ENCODE measurements at regions not wholly inside any gene's neighbourhood (a gene's known extent, or its start where the extent isn't known, plus 50 kb on each side); places are given as distances from the start of the nearest gene placed in this dataset.
A peak's percentile ranks its signal among the peaks of the same experiment; 100 is the strongest.
"Not testable (repeated sequence)": the region's sequence is repeated elsewhere in the genome, so short reads cannot be mapped to it uniquely, and the experiment has no call there.

GRCh38 chr7:67359900-67360299, 363.3 kb downstream of the TYW1 start:
- no peak for DNase-seq (ENCODE audit: low spot score)

DNA sequence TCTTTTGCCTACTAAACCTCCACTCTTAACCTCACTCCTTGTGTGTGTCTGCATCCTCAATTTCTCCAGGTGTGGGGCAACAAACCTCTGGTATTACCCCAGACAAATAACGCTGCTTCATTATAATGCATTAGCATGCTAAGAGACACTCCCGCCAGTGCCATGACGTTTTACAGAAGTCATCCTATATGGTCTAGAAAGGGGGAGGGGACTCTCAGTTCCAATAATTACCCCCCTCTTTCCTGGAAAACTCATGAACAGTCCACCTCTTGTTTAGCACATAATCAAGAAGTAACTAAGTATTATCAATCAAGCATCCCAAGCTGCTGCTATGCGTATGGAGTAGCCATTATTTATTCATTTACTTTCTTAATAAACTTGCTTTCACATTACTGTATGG, 364.5 kb downstream of the TYW1 start:
- no peak for DNase-seq (ENCODE audit: low spot score)

GRCh38 chr7:67364441-67365017, 367.9 kb downstream of the TYW1 start:
- DNase-seq (ENCODE audit: low spot score) = no peak

DNA sequence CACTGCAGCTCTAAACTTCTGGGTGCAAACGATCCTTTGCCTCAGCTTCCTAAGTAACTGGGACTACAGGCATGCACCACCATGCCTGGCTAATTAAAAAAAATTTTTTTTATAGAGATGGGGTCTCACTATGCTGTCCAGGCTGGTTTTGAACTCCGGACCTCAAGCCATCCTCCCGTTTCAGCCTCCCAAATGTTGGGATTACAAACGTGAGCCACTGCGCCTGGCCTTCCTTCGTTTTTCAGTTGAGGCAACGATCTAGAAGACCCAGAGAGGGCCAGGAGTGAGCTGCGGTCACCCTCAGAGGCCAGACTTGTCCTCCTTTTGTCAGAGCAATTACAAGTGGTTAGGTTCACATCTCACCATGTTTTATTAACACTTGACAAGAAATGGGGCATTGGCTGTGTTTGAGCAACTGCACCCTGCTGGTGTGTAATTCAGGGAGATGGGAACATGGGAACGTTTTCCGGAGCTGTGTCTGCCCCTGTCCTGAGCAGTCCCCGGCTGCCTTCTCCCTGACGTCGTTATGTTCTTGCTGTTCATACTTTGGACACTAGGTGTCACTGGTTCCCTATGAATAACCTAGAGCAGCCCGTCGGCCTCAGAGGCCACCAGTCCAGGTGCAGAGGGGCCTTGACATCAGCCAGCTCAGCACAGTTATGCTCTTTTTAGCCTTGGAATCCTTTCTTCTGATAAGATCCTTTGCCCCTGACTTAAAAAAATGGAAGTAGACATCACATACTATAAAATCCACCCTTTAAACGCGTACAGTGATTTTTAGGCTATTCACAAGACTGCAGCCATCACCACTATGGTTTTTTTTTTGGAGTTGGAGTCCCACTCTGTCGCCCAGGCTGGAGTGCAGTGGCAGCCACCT, 375.0 kb downstream of the TYW1 start:
- DNase-seq (ENCODE audit: low spot score) = peak; percentile 93

DNA sequence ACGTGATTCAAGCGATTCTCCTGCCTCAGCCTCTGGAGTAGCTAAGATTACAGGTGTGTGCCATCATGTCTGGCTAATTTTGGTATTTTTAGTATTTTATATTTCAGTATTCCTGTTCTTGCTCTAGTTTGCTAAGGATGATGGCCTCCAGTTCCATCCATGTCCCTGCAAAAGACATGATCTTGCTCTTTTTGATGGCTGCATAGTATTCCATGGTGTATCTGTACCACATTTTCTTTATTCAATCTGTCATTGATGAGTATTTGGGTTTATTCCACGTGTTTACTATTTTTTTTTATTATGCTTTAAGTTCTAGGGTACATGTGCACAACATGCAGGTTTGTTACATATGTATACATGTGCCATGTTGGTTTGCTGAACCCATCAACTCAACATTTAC, 376.8 kb downstream of the TYW1 start:
- DNase-seq (ENCODE audit: low spot score) = not testable (repeated sequence)

DNA sequence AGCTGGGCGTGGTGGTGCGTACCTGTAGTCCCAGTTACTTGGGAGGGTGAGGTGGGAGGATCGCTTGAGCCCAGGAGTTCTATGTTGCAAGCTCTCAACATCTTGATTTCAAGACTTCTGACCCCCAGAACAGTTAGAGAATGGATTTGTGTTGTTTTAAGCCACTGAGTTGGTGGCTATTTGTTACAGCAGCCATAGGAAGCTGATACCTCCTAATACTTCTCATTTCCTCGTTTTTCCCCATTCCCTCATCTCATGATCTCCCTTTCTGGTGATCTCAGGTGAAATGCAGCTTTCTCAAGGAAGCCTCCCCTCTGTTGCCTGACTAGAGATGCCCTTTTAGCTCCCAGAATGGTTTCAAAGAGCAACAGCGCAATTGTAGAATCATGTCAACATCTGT, 378.8 kb downstream of the TYW1 start:
- no peak for DNase-seq (ENCODE audit: low spot score)

DNA sequence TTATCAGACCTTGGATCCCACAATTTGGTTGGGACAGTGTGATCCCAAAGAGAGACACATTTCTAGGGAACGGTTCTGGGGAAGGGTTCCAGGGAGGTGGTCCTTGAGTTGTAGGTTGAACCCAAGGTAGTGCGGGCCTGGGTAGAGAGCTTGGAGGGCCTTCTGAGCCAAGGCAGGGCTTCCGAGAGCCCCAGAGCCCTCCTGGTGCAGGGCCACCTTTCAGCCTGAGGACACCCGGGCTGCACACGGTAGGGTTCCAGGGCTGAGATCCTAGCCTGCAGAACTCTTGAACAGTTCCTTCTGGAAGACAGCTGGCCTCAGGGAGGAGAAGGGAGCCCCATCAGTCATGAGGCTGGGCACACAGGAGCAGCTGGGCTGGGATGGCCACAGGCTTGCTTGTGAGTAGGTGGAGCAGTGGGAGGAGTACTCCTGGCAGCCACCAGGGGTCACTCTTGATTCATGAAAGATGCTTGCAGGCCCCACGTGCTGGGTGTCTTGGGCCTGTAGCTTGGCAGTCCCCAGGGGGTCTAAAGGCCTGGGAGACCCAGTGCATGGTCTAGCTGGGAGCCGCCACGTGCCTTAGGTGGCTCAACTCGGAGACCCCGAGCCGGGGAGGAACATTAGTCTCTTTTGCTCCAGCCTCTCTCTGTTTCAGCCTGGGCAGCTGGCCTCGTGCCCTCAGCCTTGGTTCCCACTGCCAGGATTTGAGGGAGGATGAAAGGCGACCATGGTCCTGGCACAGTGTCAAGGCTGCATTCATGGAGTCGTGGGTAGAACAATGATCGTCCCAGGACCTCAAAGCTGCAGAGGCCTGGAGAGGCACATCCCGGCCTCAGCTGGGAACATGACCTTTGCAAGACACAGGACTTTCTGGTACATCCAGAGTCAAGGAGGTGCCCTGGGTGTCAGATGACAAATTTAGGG, 381.6 kb downstream of the TYW1 start:
- DNase-seq (ENCODE audit: low spot score) = peak; percentile 86

GRCh38 chr7:67380326-67380725, 383.7 kb downstream of the TYW1 start:
- DNase-seq (ENCODE audit: low spot score) = no peak

DNA sequence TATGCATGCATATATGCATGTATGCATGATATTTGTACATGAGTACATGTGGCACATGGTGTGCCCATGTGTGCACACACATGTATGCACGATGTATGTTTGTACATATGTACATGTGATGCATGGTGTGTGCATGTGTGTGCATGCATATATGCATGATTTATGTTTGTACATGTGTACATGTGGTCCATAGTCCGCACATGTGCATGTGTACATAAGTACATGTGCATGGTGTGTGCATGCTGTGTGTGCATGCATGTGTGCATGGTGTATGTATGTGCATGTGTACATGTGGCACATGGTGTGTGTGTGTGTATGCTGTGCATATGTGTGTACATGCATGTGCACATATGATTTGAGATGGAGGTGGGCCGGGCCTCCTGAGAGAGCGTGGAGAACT, 384.2 kb downstream of the TYW1 start:
- no peak for DNase-seq (ENCODE audit: low spot score)

DNA sequence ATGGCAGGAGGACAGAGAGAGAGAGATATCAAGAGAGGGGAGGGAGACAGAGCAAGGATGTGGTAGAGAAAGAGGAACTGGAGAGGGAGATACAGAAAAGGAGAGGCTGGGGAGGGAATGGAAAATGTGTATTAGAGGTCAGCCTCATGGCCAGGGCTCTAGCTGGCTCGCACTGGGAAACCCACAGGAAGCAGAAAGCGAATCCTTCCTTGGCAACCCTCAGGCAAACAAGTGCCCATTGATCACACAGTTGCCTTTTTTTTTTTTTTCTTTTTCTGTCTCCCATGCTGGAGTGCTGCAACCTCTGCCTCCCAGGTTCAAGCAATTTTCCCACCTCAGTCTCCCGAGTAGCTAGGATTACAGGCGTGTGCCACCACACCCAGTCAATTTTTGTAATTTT, 391.2 kb downstream of the TYW1 start:
- no peak for DNase-seq (ENCODE audit: low spot score)

- no peak for DNase-seq (ENCODE audit: low spot score)
These were observed 394.5 kb downstream of the TYW1 start for GRCh38 chr7:67391168-67391567.

- no peak for DNase-seq (ENCODE audit: low spot score)
These were observed 396.2 kb downstream of the TYW1 start for GRCh38 chr7:67392596-67393438.

GRCh38 chr7:67393903-67394302, 397.3 kb downstream of the TYW1 start:
- no peak for DNase-seq (ENCODE audit: low spot score)

DNA sequence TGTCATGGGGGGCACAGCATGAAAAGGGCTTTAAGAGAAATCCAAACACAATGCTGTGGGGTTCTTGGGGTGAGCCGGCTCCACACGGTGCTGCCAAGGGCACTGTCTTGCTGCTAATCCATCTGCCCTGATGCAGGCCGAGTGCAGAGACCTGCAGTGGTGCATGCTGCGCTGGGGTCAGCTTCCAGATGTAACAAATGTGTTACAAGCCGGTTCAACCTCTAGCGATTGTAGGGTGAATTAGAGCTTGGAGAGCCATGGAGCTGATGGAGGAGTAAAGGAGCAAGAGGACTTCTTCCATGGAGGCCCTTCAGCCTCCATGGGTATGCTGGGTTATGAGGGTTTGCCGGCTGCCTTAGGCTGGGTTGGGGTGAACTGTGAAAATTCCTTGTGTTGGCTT, 402.3 kb downstream of the TYW1 start:
- DNase-seq (ENCODE audit: low spot score) = no peak

- DNase-seq (ENCODE audit: low spot score) = no peak
These were observed 404.9 kb downstream of the TYW1 start for GRCh38 chr7:67401492-67401891.

- DNase-seq (ENCODE audit: low spot score) = no peak
These were observed 405.6 kb downstream of the TYW1 start for GRCh38 chr7:67402280-67402679.

GRCh38 chr7:67406976-67407375, 410.3 kb downstream of the TYW1 start:
- no peak for DNase-seq (ENCODE audit: low spot score)

DNA sequence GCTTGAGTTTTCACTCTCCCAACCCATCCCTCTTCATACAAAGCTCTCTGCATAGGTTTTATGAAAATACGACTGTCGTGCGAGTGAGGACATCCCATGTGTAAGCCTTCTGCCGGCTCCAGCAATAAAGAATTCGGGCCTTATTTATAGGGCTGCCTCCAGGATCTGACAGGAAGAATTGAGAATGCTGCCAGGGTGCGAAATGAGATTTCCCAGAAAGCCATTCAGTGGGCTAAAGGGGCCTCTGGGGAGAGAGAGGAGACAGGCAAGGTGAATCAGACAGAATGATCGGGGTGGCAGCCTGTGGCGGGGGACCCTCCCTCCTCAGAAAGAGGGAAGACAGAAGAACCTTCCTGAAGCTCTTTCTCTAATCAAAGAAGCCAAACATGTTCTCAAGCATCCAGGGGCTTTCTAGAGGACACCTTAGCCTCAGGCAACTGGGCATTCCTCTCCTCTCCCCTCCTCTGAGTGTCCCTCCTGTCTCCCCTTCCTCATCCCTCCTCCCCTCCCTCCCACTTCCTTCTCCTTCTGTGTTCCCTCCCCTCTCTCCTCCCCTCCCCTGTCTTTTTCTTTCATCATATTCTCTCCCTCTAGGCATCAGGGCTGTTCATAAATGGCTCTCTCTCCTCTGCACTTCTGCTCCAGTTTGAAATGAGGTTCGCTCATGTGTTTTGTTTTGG, 410.9 kb downstream of the TYW1 start:
- no peak for DNase-seq (ENCODE audit: low spot score)

- no peak for DNase-seq (ENCODE audit: low spot score)
These were observed 411.5 kb downstream of the TYW1 start for GRCh38 chr7:67408109-67408508.

- DNase-seq (ENCODE audit: low spot score) = no peak
These were observed 417.0 kb downstream of the TYW1 start for GRCh38 chr7:67413670-67414069.

GRCh38 chr7:67414858-67415257, 418.2 kb downstream of the TYW1 start:
- DNase-seq (ENCODE audit: low spot score) = no peak
